ENCODE measurements at regions not wholly inside any gene's neighbourhood (a gene's known extent, or its start where the extent isn't known, plus 50 kb on each side); places are given as distances from the start of the nearest gene placed in this dataset.

GRCh38 chr2:778731-779350, 101.6 kb upstream of the TMEM18 start:
- DNase-seq (ENCODE audit: low read depth): no peak
- no peak for TF ChIP-seq CTCF (conservative IDR thresholded peaks at IDR 0.05; ENCODE audit: low read depth, low read length)
- H3K4me3 ChIP-seq (ENCODE audit: low read depth, low read length): no peak overlapping the region

- no peak for DNase-seq (ENCODE audit: low read depth)
- H3K4me3 ChIP-seq (ENCODE audit: low read depth, low read length): no peak overlapping the region
- no peak for TF ChIP-seq CTCF (conservative IDR thresholded peaks at IDR 0.05; ENCODE audit: low read depth, low read length)
Observed at GRCh38 chr2:777546-777945, 100.3 kb upstream of the TMEM18 start.

GRCh38 chr2:777051-777450, 99.8 kb upstream of the TMEM18 start:
- DNase-seq (ENCODE audit: low read depth): no peak
- no peak overlapping the region for H3K4me3 ChIP-seq (ENCODE audit: low read depth, low read length)
- TF ChIP-seq CTCF (conservative IDR thresholded peaks at IDR 0.05; ENCODE audit: low read depth, low read length): no peak

- TF ChIP-seq CTCF (conservative IDR thresholded peaks at IDR 0.05; ENCODE audit: low read depth, low read length): no peak
Observed at GRCh38 chr2:776487-776886, 99.3 kb upstream of the TMEM18 start.

GRCh38 chr2:776038-776437, 98.8 kb upstream of the TMEM18 start:
- no peak for TF ChIP-seq CTCF (conservative IDR thresholded peaks at IDR 0.05; ENCODE audit: low read depth, low read length)
- DNase-seq (ENCODE audit: low read depth): no peak
- no peak overlapping the region for H3K4me3 ChIP-seq (ENCODE audit: low read depth, low read length)

More at GRCh38 chr2:776487-776886, 99.3 kb upstream of the TMEM18 start:
- no peak for DNase-seq (ENCODE audit: low read depth)
- no peak overlapping the region for H3K4me3 ChIP-seq (ENCODE audit: low read depth, low read length)

GRCh38 chr2:774436-774835, 97.2 kb upstream of the TMEM18 start:
- no peak overlapping the region for H3K4me3 ChIP-seq (ENCODE audit: low read depth, low read length)
- TF ChIP-seq CTCF (conservative IDR thresholded peaks at IDR 0.05; ENCODE audit: low read depth, low read length): no peak
- DNase-seq (ENCODE audit: low read depth): no peak
